ENCODE measurements at regions not wholly inside any gene's neighbourhood (a gene's known extent, or its start where the extent isn't known, plus 50 kb on each side); places are given as distances from the start of the nearest gene placed in this dataset.

GRCh38 chr4:128565054-128565453 is 244.4 kb upstream of the JADE1 start:
- Histone ChIP-seq H3K4me3 (ENCODE audit: control insufficient read depth in 1 of 2, extremely low read depth in 1 of 2, low read length in 1 of 2) (no peak overlapping the region), H3K27ac (ENCODE audit: low read length) (no peak overlapping the region), H3K27me3 (replicated peaks in 1 of 2; ENCODE audit: control insufficient read depth in 2 of 2, extremely low read depth in 1 of 2, insufficient read depth in 2 of 2, low read length in 1 of 2) (peaks cover 0 to 8% of the 10 kb centered on the region in 2 experiments), H3K36me3 (ENCODE audit: control insufficient read depth in 2 of 2, extremely low read depth in 1 of 2, insufficient read depth in 1 of 2, low read length in 1 of 2) (no peaks in the 10 kb centered on the region), H3K9me3 (no peaks in the 10 kb centered on the region), H3K4me1 (ENCODE audit: control insufficient read depth in 1 of 2, extremely low read depth in 1 of 2, insufficient read depth in 2 of 2, low read length in 2 of 2) (no peaks in the 10 kb centered on the region)
- no peak overlapping the region for H3K27ac Mint-ChIP-seq
- CTCF ChIA-PET: interaction anchor here in 1 of 2 donors (0.5 kb wide), 1 partner anchor 567 kb away, joined by 4 read pairs; no protein-coding TSS in a partner anchor
- no peak overlapping the region for H3K4me3 Mint-ChIP-seq
- peaks cover 12 to 14% of the 10 kb centered on the region in 2 donors for H3K27me3 Mint-ChIP-seq
- no peaks in the 10 kb centered on the region for H3K36me3 Mint-ChIP-seq
- POLR2A ChIA-PET: interaction anchor here in 1 of 2 donors (0.7 kb wide), 1 partner anchor 93 kb away, joined by 3 read pairs; no protein-coding TSS in a partner anchor
- DNase-seq: no peak
- no peak for ATAC-seq (replicated peaks in 1 of 4)
- no peaks in the 10 kb centered on the region for H3K9me3 Mint-ChIP-seq
- H3K4me1 Mint-ChIP-seq: no peaks in the 10 kb centered on the region
- 67% methylated on average over 2 of the region's 2 CpGs for WGBS (ENCODE audit: insufficient coverage)

- no peak overlapping the region for H3K27ac ChIP-seq (ENCODE audit: low read length)
- no peaks in the 10 kb centered on the region for H3K9me3 ChIP-seq
- ChIA-PET POLR2A (no interaction called here), CTCF (no interaction called here)
- Mint-ChIP-seq H3K36me3 (no peaks in the 10 kb centered on the region), H3K9me3 (no peaks in the 10 kb centered on the region), H3K4me1 (no peaks in the 10 kb centered on the region), H3K4me3 (no peak overlapping the region), H3K27me3 (peaks cover 12 to 14% of the 10 kb centered on the region in 2 donors), H3K27ac (no peak overlapping the region)
- H3K36me3 ChIP-seq (ENCODE audit: control insufficient read depth in 2 of 2, extremely low read depth in 1 of 2, insufficient read depth in 1 of 2, low read length in 1 of 2): no peaks in the 10 kb centered on the region
- no CpG with 5 or more reads among the region's 2 CpGs for WGBS (ENCODE audit: insufficient coverage)
- H3K27me3 ChIP-seq (replicated peaks in 1 of 2; ENCODE audit: control insufficient read depth in 2 of 2, extremely low read depth in 1 of 2, insufficient read depth in 2 of 2, low read length in 1 of 2): peaks cover 0 to 8% of the 10 kb centered on the region in 2 experiments
- no peak overlapping the region for H3K4me3 ChIP-seq (ENCODE audit: control insufficient read depth in 1 of 2, extremely low read depth in 1 of 2, low read length in 1 of 2)
- DNase-seq: no peak
- H3K4me1 ChIP-seq (ENCODE audit: control insufficient read depth in 1 of 2, extremely low read depth in 1 of 2, insufficient read depth in 2 of 2, low read length in 2 of 2): no peaks in the 10 kb centered on the region
- ATAC-seq (replicated peaks in 1 of 4): no peak
Measured at GRCh38 chr4:128564081-128564630, 245.3 kb upstream of the JADE1 start.

- no peak overlapping the region for H3K4me3 ChIP-seq (ENCODE audit: control insufficient read depth in 1 of 2, extremely low read depth in 1 of 2, low read length in 1 of 2)
- Mint-ChIP-seq H3K36me3 (no peaks in the 10 kb centered on the region), H3K27me3 (peaks cover 3 to 8% of the 10 kb centered on the region in 2 donors), H3K9me3 (no peaks in the 10 kb centered on the region), H3K4me3 (no peak overlapping the region), H3K27ac (no peak overlapping the region), H3K4me1 (no peaks in the 10 kb centered on the region)
- WGBS (ENCODE audit: insufficient coverage): 100% methylated on average over 1 of the region's 6 CpGs
- no peaks in the 10 kb centered on the region for H3K4me1 ChIP-seq (ENCODE audit: control insufficient read depth in 1 of 2, extremely low read depth in 1 of 2, insufficient read depth in 2 of 2, low read length in 2 of 2)
- H3K27ac ChIP-seq (ENCODE audit: low read length): no peak overlapping the region
- ChIA-PET CTCF (no interaction called here), POLR2A (no interaction called here)
- DNase-seq (no peak), ATAC-seq (replicated peaks in 1 of 4) (no peak)
- peaks cover 0 to 4% of the 10 kb centered on the region in 2 experiments for H3K27me3 ChIP-seq (replicated peaks in 1 of 2; ENCODE audit: control insufficient read depth in 2 of 2, extremely low read depth in 1 of 2, insufficient read depth in 2 of 2, low read length in 1 of 2)
- H3K36me3 ChIP-seq (ENCODE audit: control insufficient read depth in 2 of 2, extremely low read depth in 1 of 2, insufficient read depth in 1 of 2, low read length in 1 of 2): no peaks in the 10 kb centered on the region
- H3K9me3 ChIP-seq: no peaks in the 10 kb centered on the region
Measured at GRCh38 chr4:128560754-128561495, 248.6 kb upstream of the JADE1 start.

- ATAC-seq (replicated peaks in 1 of 4): no peak
- Mint-ChIP-seq H3K4me3 (no peak overlapping the region), H3K9me3 (no peaks in the 10 kb centered on the region), H3K36me3 (no peaks in the 10 kb centered on the region), H3K27ac (no peak overlapping the region), H3K27me3 (peaks cover 0 to 4% of the 10 kb centered on the region in 2 donors), H3K4me1 (peaks cover 1 to 2% (median 1%) of the 10 kb centered on the region in 3 donors)
- Histone ChIP-seq H3K27ac (ENCODE audit: low read length) (no peak overlapping the region), H3K27me3 (replicated peaks in 1 of 2; ENCODE audit: control insufficient read depth in 2 of 2, extremely low read depth in 1 of 2, insufficient read depth in 2 of 2, low read length in 1 of 2) (peaks cover 0 to 4% of the 10 kb centered on the region in 2 experiments), H3K9me3 (no peaks in the 10 kb centered on the region), H3K36me3 (ENCODE audit: control insufficient read depth in 2 of 2, extremely low read depth in 1 of 2, insufficient read depth in 1 of 2, low read length in 1 of 2) (no peaks in the 10 kb centered on the region), H3K4me3 (ENCODE audit: control insufficient read depth in 1 of 2, extremely low read depth in 1 of 2, low read length in 1 of 2) (no peak overlapping the region), H3K4me1 (ENCODE audit: control insufficient read depth in 1 of 2, extremely low read depth in 1 of 2, insufficient read depth in 2 of 2, low read length in 2 of 2) (peaks cover 0 to 2% of the 10 kb centered on the region in 2 experiments)
- POLR2A ChIA-PET: interaction anchor here (0.6 to 1.0 kb wide), 3 partner anchors 55 to 232 kb away, joined by 3 to 5 read pairs (median 3); no protein-coding TSS in a partner anchor
- no peak for DNase-seq
- CTCF ChIA-PET: interaction anchor here in 1 of 2 donors (1.4 kb wide), 1 partner anchor 16 kb away, joined by 3 read pairs; no protein-coding TSS in a partner anchor
- 100% methylated on average over 1 of the region's 8 CpGs for WGBS (ENCODE audit: insufficient coverage)
Measured at GRCh38 chr4:128558896-128559679, 250.4 kb upstream of the JADE1 start.

GRCh38 chr4:128556756-128557155 is 252.7 kb upstream of the JADE1 start:
- H3K4me1 Mint-ChIP-seq: peaks cover 17 to 19% (median 19%) of the 10 kb centered on the region in 3 donors
- 56% methylated on average over 2 of the region's 3 CpGs for WGBS (ENCODE audit: insufficient coverage)
- POLR2A ChIA-PET: no interaction called here
- no peaks in the 10 kb centered on the region for H3K36me3 ChIP-seq (ENCODE audit: control insufficient read depth in 2 of 2, extremely low read depth in 1 of 2, insufficient read depth in 1 of 2, low read length in 1 of 2)
- H3K4me1 ChIP-seq (ENCODE audit: control insufficient read depth in 1 of 2, extremely low read depth in 1 of 2, insufficient read depth in 2 of 2, low read length in 2 of 2): peaks cover 7 to 11% of the 10 kb centered on the region in 2 experiments
- H3K36me3 Mint-ChIP-seq: no peaks in the 10 kb centered on the region
- H3K4me3 ChIP-seq (ENCODE audit: control insufficient read depth in 1 of 2, extremely low read depth in 1 of 2, low read length in 1 of 2): no peak overlapping the region
- no peak overlapping the region for H3K27ac Mint-ChIP-seq
- ATAC-seq (replicated peaks in 1 of 4) (no peak), DNase-seq (no peak)
- H3K27ac ChIP-seq (ENCODE audit: low read length): no peak overlapping the region
- peaks cover 0 to 5% of the 10 kb centered on the region in 2 experiments for H3K27me3 ChIP-seq (replicated peaks in 1 of 2; ENCODE audit: control insufficient read depth in 2 of 2, extremely low read depth in 1 of 2, insufficient read depth in 2 of 2, low read length in 1 of 2)
- H3K9me3 Mint-ChIP-seq: no peaks in the 10 kb centered on the region
- H3K27me3 Mint-ChIP-seq: peaks cover 4 to 5% of the 10 kb centered on the region in 2 donors
- H3K4me3 Mint-ChIP-seq: no peak overlapping the region
- CTCF ChIA-PET: no interaction called here
- no peaks in the 10 kb centered on the region for H3K9me3 ChIP-seq

Data from T-cell (primary cell).